HepG2 (cell line): ENCODE measurements at regions not wholly inside any gene's neighbourhood (a gene's known extent, or its start where the extent isn't known, plus 50 kb on each side); places are given as distances from the start of the nearest gene placed in this dataset.

Source experiments
- ELF1 ChIP-seq: sonication (generic); formaldehyde crosslinking; IDR thresholded peaks from 2 replicates; pipeline ENCODE4 v1.4.0; 2020; ENCODE audit warnings: missing genetic modification reagents
- EZH2 ChIP-seq: conservative IDR thresholded peaks from 2 replicates; pipeline ENCODE4 v1.6.1; 2012; ENCODE audit warnings: mild to moderate bottlenecking, low read depth, low read length, moderate library complexity
- MAX ChIP-seq: IDR thresholded peaks from 2 replicates; pipeline ENCODE4 v1.6.1; 2012; ENCODE audit warnings: inconsistent platforms
- PBX3 ChIP-seq: sonication (generic); formaldehyde crosslinking; IDR thresholded peaks from 2 replicates; pipeline ENCODE4 v1.8.1; 2023; ENCODE audit warnings: missing genetic modification reagents, inconsistent platforms, borderline replicate concordance
- ZNF639 ChIP-seq: conservative IDR thresholded peaks from 2 replicates; pipeline ENCODE4 v1.6.1; 2018; ENCODE audit warnings: missing genetic modification reagents
- ZNF749 ChIP-seq: sonication (generic); formaldehyde crosslinking; IDR thresholded peaks from 2 replicates; pipeline ENCODE4 v1.8.0; 2022; ENCODE audit warnings: mild to moderate bottlenecking, missing genetic modification reagents, moderate library complexity, borderline replicate concordance

- no peak for TF ChIP-seq MAX
- TF ChIP-seq ZNF639 (CRISPR knock-in tag) = no peak
- no peak for TF ChIP-seq EZH2
- TF ChIP-seq ZNF749 (CRISPR knock-in tag) = no peak
- no peak for TF ChIP-seq PBX3 (CRISPR knock-in tag)
- TF ChIP-seq ELF1 (CRISPR knock-in tag) = no peak
These were observed 442.3 kb upstream of the PFKP start for GRCh38 chr10:2625094-2625493.
